GM23338 (cell line): ENCODE measurements at regions not wholly inside any gene's neighbourhood (a gene's known extent, or its start where the extent isn't known, plus 50 kb on each side); places are given as distances from the start of the nearest gene placed in this dataset.

Source experiments
- ATAC-seq: fragments of 200-7000 bp; cut with Tn5 transposase; 3 replicates; pipeline ENCODE4 v1.9.1; 2020
- DNase-seq: peaks from one replicate; pipeline ENCODE4 v3.0.0-alpha.2; 2015; ENCODE audit warnings: low spot score
- H2AFZ ChIP-seq: fragments of 200-600 bp; sonication (generic); 2 replicates; pipeline ENCODE4 v1.8.0; 2016; ENCODE audit warnings: antibody characterized with exemption, mild to moderate bottlenecking, moderate library complexity
- H3F3A ChIP-seq: fragments of 200-600 bp; sonication (generic); replicated peaks from 2 replicates; pipeline ENCODE4 v1.8.0; 2017; ENCODE audit warnings: antibody characterized with exemption, mixed run types, low read depth
- H3K27ac ChIP-seq: fragments of 200-600 bp; sonication (generic); 2 replicates; pipeline ENCODE4 v1.6.1; 2016; ENCODE audit warnings: low read depth
- H3K27me3 ChIP-seq: fragments of 200-600 bp; sonication (generic); 2 replicates; pipeline ENCODE4 v1.8.0; 2016; ENCODE audit warnings: mild to moderate bottlenecking, mixed run types, moderate library complexity; ENCODE audit not compliant: insufficient read depth
- H3K36me3 ChIP-seq: fragments of 200-600 bp; sonication (generic); 2 replicates; pipeline ENCODE4 v1.8.0; 2016; ENCODE audit warnings: mild to moderate bottlenecking; ENCODE audit not compliant: insufficient read depth
- H3K4me1 ChIP-seq: fragments of 200-600 bp; sonication (generic); 2 replicates; pipeline ENCODE4 v1.8.0; 2016; ENCODE audit warnings: mild to moderate bottlenecking, moderate library complexity; ENCODE audit not compliant: insufficient read depth
- H3K4me2 ChIP-seq: fragments of 200-600 bp; sonication (generic); 2 replicates; pipeline ENCODE4 v1.7.1; 2017; ENCODE audit warnings: mixed run types
- H3K4me3 ChIP-seq: fragments of 200-600 bp; sonication (generic); 2 replicates; pipeline ENCODE4 v1.6.1; 2016; ENCODE audit warnings: mixed run types
- H3K79me2 ChIP-seq: fragments of 200-600 bp; sonication (generic); replicated peaks from 2 replicates; pipeline ENCODE4 v1.8.0; 2017; ENCODE audit warnings: mild to moderate bottlenecking; ENCODE audit not compliant: insufficient read depth
- H3K9me2 ChIP-seq: fragments of 200-600 bp; sonication (generic); 2 replicates; pipeline ENCODE4 v1.8.0; 2017; ENCODE audit not compliant: insufficient read depth
- H4K20me1 ChIP-seq: fragments of 200-600 bp; sonication (generic); replicated peaks from 2 replicates; pipeline ENCODE4 v1.8.0; 2017; ENCODE audit warnings: mild to moderate bottlenecking; ENCODE audit not compliant: insufficient read depth
- H3K27ac Mint-ChIP-seq: 2 replicates; pipeline ENCODE4 v1.8.0; 2020; ENCODE audit warnings: inconsistent platforms, mild to moderate bottlenecking, moderate library complexity, mixed read lengths
- H3K27me3 Mint-ChIP-seq: 3 replicates; pipeline ENCODE4 v1.8.0; 2022; ENCODE audit warnings: low read depth, mild to moderate bottlenecking, moderate library complexity, mixed read lengths, inconsistent platforms; ENCODE audit not compliant: insufficient read depth, poor library complexity
- H3K36me3 Mint-ChIP-seq: 3 replicates; pipeline ENCODE4 v1.8.0; 2021; ENCODE audit warnings: low read depth, mild to moderate bottlenecking, inconsistent platforms, moderate library complexity, mixed read lengths
- H3K4me1 Mint-ChIP-seq: 3 replicates; pipeline ENCODE4 v1.8.0; 2020; ENCODE audit warnings: mild to moderate bottlenecking, inconsistent platforms, mixed read lengths
- H3K4me3 Mint-ChIP-seq: 3 replicates; pipeline ENCODE4 v1.8.0; 2021; ENCODE audit warnings: moderate library complexity, mild to moderate bottlenecking, inconsistent platforms, mixed read lengths
- H3K9me3 Mint-ChIP-seq: 3 replicates; pipeline ENCODE4 v1.8.0; 2020; ENCODE audit warnings: moderate library complexity, mild to moderate bottlenecking, inconsistent platforms, mixed read lengths
- EZH2phosphoT487 ChIP-seq: fragments of 200-600 bp; sonication (generic); IDR thresholded peaks from one replicate; pipeline ENCODE4 v1.8.1; 2018; ENCODE audit warnings: antibody characterized with exemption; ENCODE audit not compliant: unreplicated experiment
- JUNB ChIP-seq: IDR thresholded peaks from one replicate; pipeline ENCODE4 v1.6.1; 2016; ENCODE audit warnings: antibody characterized with exemption; ENCODE audit not compliant: unreplicated experiment
- NANOG ChIP-seq: IDR thresholded peaks from 2 replicates; pipeline ENCODE4 v1.6.1; 2016; ENCODE audit warnings: antibody characterized with exemption, borderline replicate concordance
- STAT1 ChIP-seq: IDR thresholded peaks from one replicate; pipeline ENCODE4 v1.6.1; 2016; ENCODE audit warnings: antibody characterized with exemption; ENCODE audit not compliant: unreplicated experiment
- ZNF114 ChIP-seq: fragments of 250-450 bp; sonication (Bioruptor Pico); IDR thresholded peaks from 2 replicates; pipeline ENCODE4 v1.5.0; 2020; ENCODE audit warnings: mild to moderate bottlenecking, moderate library complexity
- TF ChIP-seq, protein P1 (sequence below), 2 experiments: fragments of 200-600 bp in 1 of 2; sonication (generic) in 1 of 2; conservative IDR thresholded peaks; 2 replicates each; pipeline versions ENCODE4 v1.5.1 to v1.6.1; 2016 to 2017; ENCODE audit warnings: antibody characterized with exemption in 2 of 2, low read depth in 2 of 2, mild to moderate bottlenecking in 2 of 2, moderate library complexity in 1 of 2
- TF ChIP-seq, protein P2 (sequence below): fragments of 250-450 bp; sonication (Bioruptor Pico); IDR thresholded peaks from 2 replicates; pipeline ENCODE4 v1.5.0; 2020; ENCODE audit warnings: mild to moderate bottlenecking, moderate library complexity
- TF ChIP-seq, protein P3 (sequence below): IDR thresholded peaks from one replicate; pipeline ENCODE4 v1.6.1; 2018; ENCODE audit warnings: antibody characterized with exemption; ENCODE audit not compliant: unreplicated experiment

- Mint-ChIP-seq H3K27me3 (no peaks in the 10 kb centered on the region), H3K27ac (no peak overlapping the region), H3K4me1 (peaks cover 8% of the 10 kb centered on the region; the same call in 2 of the 3 replicates), H3K9me3 (no peaks in the 10 kb centered on the region), H3K36me3 (no peaks in the 10 kb centered on the region), H3K4me3 (no peak overlapping the region)
- Histone ChIP-seq H3K79me2 (no peaks in the 10 kb centered on the region), H4K20me1 (no peaks in the 10 kb centered on the region), H3F3A (no peaks in the 10 kb centered on the region), H2AFZ (no peak overlapping the region), H3K9me2 (no peaks in the 10 kb centered on the region), H3K4me3 (no peak overlapping the region), H3K4me1 (0 out of 2 replicates have a peak, but pooled peaks cover 3% of the 10 kb centered on the region), H3K4me2 (no peak overlapping the region), H3K27ac (no peak overlapping the region), H3K27me3 (no peaks in the 10 kb centered on the region), H3K36me3 (no peaks in the 10 kb centered on the region)
- TF ChIP-seq, protein P1, sequence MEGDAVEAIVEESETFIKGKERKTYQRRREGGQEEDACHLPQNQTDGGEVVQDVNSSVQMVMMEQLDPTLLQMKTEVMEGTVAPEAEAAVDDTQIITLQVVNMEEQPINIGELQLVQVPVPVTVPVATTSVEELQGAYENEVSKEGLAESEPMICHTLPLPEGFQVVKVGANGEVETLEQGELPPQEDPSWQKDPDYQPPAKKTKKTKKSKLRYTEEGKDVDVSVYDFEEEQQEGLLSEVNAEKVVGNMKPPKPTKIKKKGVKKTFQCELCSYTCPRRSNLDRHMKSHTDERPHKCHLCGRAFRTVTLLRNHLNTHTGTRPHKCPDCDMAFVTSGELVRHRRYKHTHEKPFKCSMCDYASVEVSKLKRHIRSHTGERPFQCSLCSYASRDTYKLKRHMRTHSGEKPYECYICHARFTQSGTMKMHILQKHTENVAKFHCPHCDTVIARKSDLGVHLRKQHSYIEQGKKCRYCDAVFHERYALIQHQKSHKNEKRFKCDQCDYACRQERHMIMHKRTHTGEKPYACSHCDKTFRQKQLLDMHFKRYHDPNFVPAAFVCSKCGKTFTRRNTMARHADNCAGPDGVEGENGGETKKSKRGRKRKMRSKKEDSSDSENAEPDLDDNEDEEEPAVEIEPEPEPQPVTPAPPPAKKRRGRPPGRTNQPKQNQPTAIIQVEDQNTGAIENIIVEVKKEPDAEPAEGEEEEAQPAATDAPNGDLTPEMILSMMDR (conservative IDR thresholded peaks at IDR 0.05; ENCODE audit: low read depth in 2 of 2): no peak
- TF ChIP-seq, protein P2, sequence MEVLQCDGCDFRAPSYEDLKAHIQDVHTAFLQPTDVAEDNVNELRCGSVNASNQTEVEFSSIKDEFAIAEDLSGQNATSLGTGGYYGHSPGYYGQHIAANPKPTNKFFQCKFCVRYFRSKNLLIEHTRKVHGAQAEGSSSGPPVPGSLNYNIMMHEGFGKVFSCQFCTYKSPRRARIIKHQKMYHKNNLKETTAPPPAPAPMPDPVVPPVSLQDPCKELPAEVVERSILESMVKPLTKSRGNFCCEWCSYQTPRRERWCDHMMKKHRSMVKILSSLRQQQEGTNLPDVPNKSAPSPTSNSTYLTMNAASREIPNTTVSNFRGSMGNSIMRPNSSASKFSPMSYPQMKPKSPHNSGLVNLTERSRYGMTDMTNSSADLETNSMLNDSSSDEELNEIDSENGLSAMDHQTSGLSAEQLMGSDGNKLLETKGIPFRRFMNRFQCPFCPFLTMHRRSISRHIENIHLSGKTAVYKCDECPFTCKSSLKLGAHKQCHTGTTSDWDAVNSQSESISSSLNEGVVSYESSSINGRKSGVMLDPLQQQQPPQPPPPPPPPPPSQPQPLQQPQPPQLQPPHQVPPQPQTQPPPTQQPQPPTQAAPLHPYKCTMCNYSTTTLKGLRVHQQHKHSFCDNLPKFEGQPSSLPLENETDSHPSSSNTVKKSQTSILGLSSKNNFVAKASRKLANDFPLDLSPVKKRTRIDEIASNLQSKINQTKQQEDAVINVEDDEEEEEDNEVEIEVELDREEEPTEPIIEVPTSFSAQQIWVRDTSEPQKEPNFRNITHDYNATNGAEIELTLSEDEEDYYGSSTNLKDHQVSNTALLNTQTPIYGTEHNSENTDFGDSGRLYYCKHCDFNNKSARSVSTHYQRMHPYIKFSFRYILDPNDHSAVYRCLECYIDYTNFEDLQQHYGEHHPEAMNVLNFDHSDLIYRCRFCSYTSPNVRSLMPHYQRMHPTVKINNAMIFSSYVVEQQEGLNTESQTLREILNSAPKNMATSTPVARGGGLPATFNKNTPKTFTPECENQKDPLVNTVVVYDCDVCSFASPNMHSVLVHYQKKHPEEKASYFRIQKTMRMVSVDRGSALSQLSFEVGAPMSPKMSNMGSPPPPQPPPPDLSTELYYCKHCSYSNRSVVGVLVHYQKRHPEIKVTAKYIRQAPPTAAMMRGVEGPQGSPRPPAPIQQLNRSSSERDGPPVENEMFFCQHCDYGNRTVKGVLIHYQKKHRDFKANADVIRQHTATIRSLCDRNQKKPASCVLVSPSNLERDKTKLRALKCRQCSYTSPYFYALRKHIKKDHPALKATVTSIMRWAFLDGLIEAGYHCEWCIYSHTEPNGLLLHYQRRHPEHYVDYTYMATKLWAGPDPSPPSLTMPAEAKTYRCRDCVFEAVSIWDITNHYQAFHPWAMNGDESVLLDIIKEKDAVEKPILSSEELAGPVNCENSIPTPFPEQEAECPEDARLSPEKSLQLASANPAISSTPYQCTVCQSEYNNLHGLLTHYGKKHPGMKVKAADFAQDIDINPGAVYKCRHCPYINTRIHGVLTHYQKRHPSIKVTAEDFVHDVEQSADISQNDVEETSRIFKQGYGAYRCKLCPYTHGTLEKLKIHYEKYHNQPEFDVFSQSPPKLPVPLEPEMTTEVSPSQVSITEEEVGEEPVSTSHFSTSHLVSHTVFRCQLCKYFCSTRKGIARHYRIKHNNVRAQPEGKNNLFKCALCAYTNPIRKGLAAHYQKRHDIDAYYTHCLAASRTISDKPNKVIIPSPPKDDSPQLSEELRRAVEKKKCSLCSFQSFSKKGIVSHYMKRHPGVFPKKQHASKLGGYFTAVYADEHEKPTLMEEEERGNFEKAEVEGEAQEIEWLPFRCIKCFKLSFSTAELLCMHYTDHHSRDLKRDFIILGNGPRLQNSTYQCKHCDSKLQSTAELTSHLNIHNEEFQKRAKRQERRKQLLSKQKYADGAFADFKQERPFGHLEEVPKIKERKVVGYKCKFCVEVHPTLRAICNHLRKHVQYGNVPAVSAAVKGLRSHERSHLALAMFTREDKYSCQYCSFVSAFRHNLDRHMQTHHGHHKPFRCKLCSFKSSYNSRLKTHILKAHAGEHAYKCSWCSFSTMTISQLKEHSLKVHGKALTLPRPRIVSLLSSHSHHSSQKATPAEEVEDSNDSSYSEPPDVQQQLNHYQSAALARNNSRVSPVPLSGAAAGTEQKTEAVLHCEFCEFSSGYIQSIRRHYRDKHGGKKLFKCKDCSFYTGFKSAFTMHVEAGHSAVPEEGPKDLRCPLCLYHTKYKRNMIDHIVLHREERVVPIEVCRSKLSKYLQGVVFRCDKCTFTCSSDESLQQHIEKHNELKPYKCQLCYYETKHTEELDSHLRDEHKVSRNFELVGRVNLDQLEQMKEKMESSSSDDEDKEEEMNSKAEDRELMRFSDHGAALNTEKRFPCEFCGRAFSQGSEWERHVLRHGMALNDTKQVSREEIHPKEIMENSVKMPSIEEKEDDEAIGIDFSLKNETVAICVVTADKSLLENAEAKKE (CRISPR knock-in tag): no peak
- TF ChIP-seq, protein P3, sequence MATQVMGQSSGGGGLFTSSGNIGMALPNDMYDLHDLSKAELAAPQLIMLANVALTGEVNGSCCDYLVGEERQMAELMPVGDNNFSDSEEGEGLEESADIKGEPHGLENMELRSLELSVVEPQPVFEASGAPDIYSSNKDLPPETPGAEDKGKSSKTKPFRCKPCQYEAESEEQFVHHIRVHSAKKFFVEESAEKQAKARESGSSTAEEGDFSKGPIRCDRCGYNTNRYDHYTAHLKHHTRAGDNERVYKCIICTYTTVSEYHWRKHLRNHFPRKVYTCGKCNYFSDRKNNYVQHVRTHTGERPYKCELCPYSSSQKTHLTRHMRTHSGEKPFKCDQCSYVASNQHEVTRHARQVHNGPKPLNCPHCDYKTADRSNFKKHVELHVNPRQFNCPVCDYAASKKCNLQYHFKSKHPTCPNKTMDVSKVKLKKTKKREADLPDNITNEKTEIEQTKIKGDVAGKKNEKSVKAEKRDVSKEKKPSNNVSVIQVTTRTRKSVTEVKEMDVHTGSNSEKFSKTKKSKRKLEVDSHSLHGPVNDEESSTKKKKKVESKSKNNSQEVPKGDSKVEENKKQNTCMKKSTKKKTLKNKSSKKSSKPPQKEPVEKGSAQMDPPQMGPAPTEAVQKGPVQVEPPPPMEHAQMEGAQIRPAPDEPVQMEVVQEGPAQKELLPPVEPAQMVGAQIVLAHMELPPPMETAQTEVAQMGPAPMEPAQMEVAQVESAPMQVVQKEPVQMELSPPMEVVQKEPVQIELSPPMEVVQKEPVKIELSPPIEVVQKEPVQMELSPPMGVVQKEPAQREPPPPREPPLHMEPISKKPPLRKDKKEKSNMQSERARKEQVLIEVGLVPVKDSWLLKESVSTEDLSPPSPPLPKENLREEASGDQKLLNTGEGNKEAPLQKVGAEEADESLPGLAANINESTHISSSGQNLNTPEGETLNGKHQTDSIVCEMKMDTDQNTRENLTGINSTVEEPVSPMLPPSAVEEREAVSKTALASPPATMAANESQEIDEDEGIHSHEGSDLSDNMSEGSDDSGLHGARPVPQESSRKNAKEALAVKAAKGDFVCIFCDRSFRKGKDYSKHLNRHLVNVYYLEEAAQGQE: no peak
- TF ChIP-seq NANOG: no peak
- TF ChIP-seq STAT1: no peak
- TF ChIP-seq JUNB: no peak
- TF ChIP-seq EZH2phosphoT487: no peak
- no peak for TF ChIP-seq ZNF114 (CRISPR knock-in tag)
- ATAC-seq (no peak), DNase-seq (no peak)
Observed at GRCh38 chr1:163657719-163658118, 336.0 kb downstream of the NUF2 start.
